ENCODE measurements at regions not wholly inside any gene's neighbourhood (a gene's known extent, or its start where the extent isn't known, plus 50 kb on each side); places are given as distances from the start of the nearest gene placed in this dataset.

DNA sequence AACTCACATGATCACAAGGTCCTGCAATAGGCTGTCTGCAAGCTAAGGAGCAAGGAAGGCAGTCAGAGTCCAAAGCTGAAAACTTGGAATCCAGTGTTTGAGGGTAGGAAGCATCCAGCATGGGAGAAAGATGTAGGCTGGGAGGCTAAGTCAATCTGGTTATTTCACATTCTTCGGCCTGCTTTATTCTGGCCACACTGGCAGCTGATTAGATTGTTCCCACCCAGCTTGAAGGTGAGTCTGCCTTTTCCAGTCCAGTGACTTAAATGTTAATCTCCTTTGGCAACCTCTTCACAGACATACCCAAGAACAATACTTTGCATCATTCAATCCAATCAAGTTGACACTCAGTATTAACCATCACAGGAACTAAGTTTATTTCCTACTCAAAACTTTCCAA lies 453.4 kb downstream of the TLE4 start:
- no peak for FAIRE-seq
- Histone ChIP-seq H3K4me1 (ENCODE audit: insufficient read depth, low read length) (no peaks in the 10 kb centered on the region), H3K9me3 (ENCODE audit: low read length) (peaks cover 35% of the 10 kb centered on the region; the same call in 1 of the 2 replicates), H3K27me3 (ENCODE audit: control insufficient read depth in 1 of 2, insufficient read depth in 2 of 2, low read length in 2 of 2) (no peaks in the 10 kb centered on the region), H3K27ac (ENCODE audit: extremely low read length, insufficient read depth, low read length) (no peak overlapping the region), H3K9ac (ENCODE audit: insufficient read depth, low read depth, low read length) (no peak overlapping the region), H4K20me1 (ENCODE audit: insufficient read depth, low read length) (no peaks in the 10 kb centered on the region), H3K79me2 (ENCODE audit: insufficient read depth, low read length) (no peaks in the 10 kb centered on the region), H3K36me3 (replicated peaks in 1 of 2; ENCODE audit: control insufficient read depth in 1 of 2, insufficient read depth in 2 of 2, low read length in 2 of 2) (no peaks in the 10 kb centered on the region), H3K4me2 (ENCODE audit: low read depth, low read length) (no peak overlapping the region), H3K4me3 (replicated peaks in 1 of 3; ENCODE audit: insufficient read depth in 1 of 3, low read depth in 2 of 3, low read length in 3 of 3) (no peak overlapping the region), H2AFZ (ENCODE audit: low read length) (no peak overlapping the region)
- DNase-seq (ENCODE audit: low spot score) = no peak
- no peak for ATAC-seq
- no TSS peak for BruUV-seq (replicated peaks)
- CTCF ChIA-PET (ENCODE audit: low intra/inter-chr PET ratio, low total read pairs) = no interaction called here
- POLR2A ChIA-PET = no interaction called here
- in situ Hi-C loops (cut with HindIII; ENCODE audit: extremely low pct_ligation_motif_present, low pct_unique_long_range_greater_than_20kb) = no loop called here
- intact Hi-C loops (cut with micrococcal nuclease; ENCODE audit: unreplicated experiment) = no loop called here
- no peak for TF ChIP-seq ZNF260 (CRISPR knock-in tag; IDR thresholded peaks at IDR 0.05; ENCODE audit: borderline replicate concordance, low read depth)
- TF ChIP-seq, protein P1, sequence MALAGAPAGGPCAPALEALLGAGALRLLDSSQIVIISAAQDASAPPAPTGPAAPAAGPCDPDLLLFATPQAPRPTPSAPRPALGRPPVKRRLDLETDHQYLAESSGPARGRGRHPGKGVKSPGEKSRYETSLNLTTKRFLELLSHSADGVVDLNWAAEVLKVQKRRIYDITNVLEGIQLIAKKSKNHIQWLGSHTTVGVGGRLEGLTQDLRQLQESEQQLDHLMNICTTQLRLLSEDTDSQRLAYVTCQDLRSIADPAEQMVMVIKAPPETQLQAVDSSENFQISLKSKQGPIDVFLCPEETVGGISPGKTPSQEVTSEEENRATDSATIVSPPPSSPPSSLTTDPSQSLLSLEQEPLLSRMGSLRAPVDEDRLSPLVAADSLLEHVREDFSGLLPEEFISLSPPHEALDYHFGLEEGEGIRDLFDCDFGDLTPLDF (CRISPR knock-in tag; IDR thresholded peaks at IDR 0.05) = no peak
- TF ChIP-seq GZF1 (CRISPR knock-in tag; IDR thresholded peaks at IDR 0.05) = no peak
- no peak for TF ChIP-seq GTF2F1 (IDR thresholded peaks at IDR 0.05; ENCODE audit: low read length)
- TF ChIP-seq ZNF333 (CRISPR knock-in tag; IDR thresholded peaks at IDR 0.05; ENCODE audit: borderline replicate concordance) = no peak
- 0% methylated on average over 1 of the region's 1 CpG for WGBS (ENCODE audit: low lambda C conversion rate)

DNA sequence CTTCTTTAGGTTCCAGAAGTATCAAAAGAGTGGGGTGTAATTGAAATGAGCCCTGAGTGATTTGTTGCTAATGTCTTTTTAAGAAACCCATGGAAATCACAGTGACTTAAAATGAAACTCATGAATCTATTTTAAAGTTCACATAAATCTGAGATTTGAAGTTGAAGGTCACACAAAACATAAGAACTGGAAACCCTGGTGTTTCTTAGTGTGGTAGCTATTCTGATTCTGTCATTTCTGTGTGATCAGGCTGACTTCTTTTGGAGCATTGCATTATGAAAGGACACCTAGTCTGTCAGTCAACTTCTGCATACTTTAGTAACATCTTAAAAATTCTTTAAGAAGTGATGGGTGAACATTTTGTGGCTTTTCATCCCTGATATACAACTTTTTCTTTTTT lies 448.8 kb downstream of the TLE4 start:
- BruUV-seq (replicated peaks) = no TSS peak
- no peak for FAIRE-seq
- POLR2A ChIA-PET = no interaction called here

More for the DNA sequence above, 448.8 kb downstream of the TLE4 start:
- H3K27me3 ChIP-seq (ENCODE audit: control insufficient read depth in 1 of 2, insufficient read depth in 2 of 2, low read length in 2 of 2) = no peaks in the 10 kb centered on the region
- TF ChIP-seq RFX1 (IDR thresholded peaks at IDR 0.05) (no peak), HDAC2 (CRISPR knock-in tag; IDR thresholded peaks at IDR 0.05) (no peak), MEIS1 (CRISPR knock-in tag; IDR thresholded peaks at IDR 0.05; ENCODE audit: borderline replicate concordance) (no peak), ZMYM2 (CRISPR knock-in tag; IDR thresholded peaks at IDR 0.05) (no peak), ZSCAN22 (CRISPR knock-in tag; IDR thresholded peaks at IDR 0.05) (no peak), ZFP90 (CRISPR knock-in tag; IDR thresholded peaks at IDR 0.05; ENCODE audit: borderline replicate concordance) (no peak), JUN (CRISPR knock-in tag; IDR thresholded peaks at IDR 0.05) (no peak), SP2 (CRISPR knock-in tag; IDR thresholded peaks at IDR 0.05) (no peak), ZNF460 (CRISPR knock-in tag; IDR thresholded peaks at IDR 0.05; ENCODE audit: borderline replicate concordance) (no peak)
- TF ChIP-seq, protein P2, sequence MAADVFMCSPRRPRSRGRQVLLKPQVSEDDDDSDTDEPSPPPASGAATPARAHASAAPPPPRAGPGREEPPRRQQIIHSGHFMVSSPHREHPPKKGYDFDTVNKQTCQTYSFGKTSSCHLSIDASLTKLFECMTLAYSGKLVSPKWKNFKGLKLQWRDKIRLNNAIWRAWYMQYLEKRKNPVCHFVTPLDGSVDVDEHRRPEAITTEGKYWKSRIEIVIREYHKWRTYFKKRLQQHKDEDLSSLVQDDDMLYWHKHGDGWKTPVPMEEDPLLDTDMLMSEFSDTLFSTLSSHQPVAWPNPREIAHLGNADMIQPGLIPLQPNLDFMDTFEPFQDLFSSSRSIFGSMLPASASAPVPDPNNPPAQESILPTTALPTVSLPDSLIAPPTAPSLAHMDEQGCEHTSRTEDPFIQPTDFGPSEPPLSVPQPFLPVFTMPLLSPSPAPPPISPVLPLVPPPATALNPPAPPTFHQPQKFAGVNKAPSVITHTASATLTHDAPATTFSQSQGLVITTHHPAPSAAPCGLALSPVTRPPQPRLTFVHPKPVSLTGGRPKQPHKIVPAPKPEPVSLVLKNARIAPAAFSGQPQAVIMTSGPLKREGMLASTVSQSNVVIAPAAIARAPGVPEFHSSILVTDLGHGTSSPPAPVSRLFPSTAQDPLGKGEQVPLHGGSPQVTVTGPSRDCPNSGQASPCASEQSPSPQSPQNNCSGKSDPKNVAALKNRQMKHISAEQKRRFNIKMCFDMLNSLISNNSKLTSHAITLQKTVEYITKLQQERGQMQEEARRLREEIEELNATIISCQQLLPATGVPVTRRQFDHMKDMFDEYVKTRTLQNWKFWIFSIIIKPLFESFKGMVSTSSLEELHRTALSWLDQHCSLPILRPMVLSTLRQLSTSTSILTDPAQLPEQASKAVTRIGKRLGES (CRISPR knock-in tag; IDR thresholded peaks at IDR 0.05; ENCODE audit: borderline replicate concordance) = no peak
- TF ChIP-seq, protein P3, sequence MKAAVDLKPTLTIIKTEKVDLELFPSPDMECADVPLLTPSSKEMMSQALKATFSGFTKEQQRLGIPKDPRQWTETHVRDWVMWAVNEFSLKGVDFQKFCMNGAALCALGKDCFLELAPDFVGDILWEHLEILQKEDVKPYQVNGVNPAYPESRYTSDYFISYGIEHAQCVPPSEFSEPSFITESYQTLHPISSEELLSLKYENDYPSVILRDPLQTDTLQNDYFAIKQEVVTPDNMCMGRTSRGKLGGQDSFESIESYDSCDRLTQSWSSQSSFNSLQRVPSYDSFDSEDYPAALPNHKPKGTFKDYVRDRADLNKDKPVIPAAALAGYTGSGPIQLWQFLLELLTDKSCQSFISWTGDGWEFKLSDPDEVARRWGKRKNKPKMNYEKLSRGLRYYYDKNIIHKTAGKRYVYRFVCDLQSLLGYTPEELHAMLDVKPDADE (CRISPR knock-in tag; IDR thresholded peaks at IDR 0.05) = no peak
- CTCF ChIA-PET (ENCODE audit: low intra/inter-chr PET ratio, low total read pairs) = no interaction called here
- no peak overlapping the region for H3K9ac ChIP-seq (ENCODE audit: insufficient read depth, low read depth, low read length)
- ATAC-seq = no peak
- no peaks in the 10 kb centered on the region for H4K20me1 ChIP-seq (ENCODE audit: insufficient read depth, low read length)
- no peaks in the 10 kb centered on the region for H3K4me1 ChIP-seq (ENCODE audit: insufficient read depth, low read length)
- DNase-seq (ENCODE audit: low spot score) = no peak
- H3K4me2 ChIP-seq (ENCODE audit: low read depth, low read length) = no peak overlapping the region
- no peaks in the 10 kb centered on the region for H3K36me3 ChIP-seq (replicated peaks in 1 of 2; ENCODE audit: control insufficient read depth in 1 of 2, insufficient read depth in 2 of 2, low read length in 2 of 2)
- no peak overlapping the region for H2AFZ ChIP-seq (ENCODE audit: low read length)
- no peak overlapping the region for H3K27ac ChIP-seq (ENCODE audit: extremely low read length, insufficient read depth, low read length)
- H3K4me3 ChIP-seq (replicated peaks in 1 of 3; ENCODE audit: insufficient read depth in 1 of 3, low read depth in 2 of 3, low read length in 3 of 3) = no peak overlapping the region
- intact Hi-C loops (cut with micrococcal nuclease; ENCODE audit: unreplicated experiment) (no loop called here), in situ Hi-C loops (cut with HindIII; ENCODE audit: extremely low pct_ligation_motif_present, low pct_unique_long_range_greater_than_20kb) (no loop called here)
- H3K9me3 ChIP-seq (ENCODE audit: low read length) = peaks cover 26% of the 10 kb centered on the region; the same call in 1 of the 2 replicates
- no peaks in the 10 kb centered on the region for H3K79me2 ChIP-seq (ENCODE audit: insufficient read depth, low read length)
